Prostate gland (tissue), 2 donors: ENCODE measurements at regions not wholly inside any gene's neighbourhood (a gene's known extent, or its start where the extent isn't known, plus 50 kb on each side); places are given as distances from the start of the nearest gene placed in this dataset.

ENCODE experiments used
- DNase-seq: peaks from one replicate; pipeline ENCODE4 v3.0.0-alpha.2; 2019; ENCODE audit warnings: low spot score
- H3K27ac ChIP-seq, 2 donors: fragments of 200-600 bp; sonication (generic); 2 replicates each; pipeline ENCODE4 v1.5.1; 2017 to 2019
- H3K27me3 ChIP-seq: fragments of 200-600 bp; sonication (generic); replicated peaks from 2 replicates; pipeline ENCODE4 v1.5.1; 2019; ENCODE audit not compliant: insufficient read depth
- H3K36me3 ChIP-seq, 2 donors: fragments of 200-600 bp; sonication (generic); 1 replicate in 1 of 2; 2 replicates in 1 of 2; pipeline versions ENCODE4 v1.5.1 to v1.8.1; 2017 to 2019
- H3K4me1 ChIP-seq: fragments of 200-600 bp; sonication (generic); replicated peaks from 2 replicates; pipeline ENCODE4 v1.5.1; 2019
- H3K4me3 ChIP-seq, 2 donors: fragments of 200-600 bp; sonication (generic); 2 replicates each; pipeline ENCODE4 v1.5.1; 2017 to 2019
- H3K9me3 ChIP-seq: fragments of 200-600 bp; sonication (generic); 2 replicates; pipeline ENCODE4 v1.5.1; 2017
- CTCF ChIP-seq, 4 experiments: fragments of 200-600 bp in 2 of 4; fragments of 450-650 bp in 2 of 4; sonication (generic) in 2 of 4; IDR thresholded peaks; 1 replicate in 3 of 4; 2 replicates in 1 of 4; pipeline ENCODE4 v1.5.1; 2016 to 2019; ENCODE audit warnings: antibody characterized with exemption in 4 of 4, mild to moderate bottlenecking in 2 of 4, moderate library complexity in 2 of 4
- POLR2A ChIP-seq: fragments of 450-650 bp; IDR thresholded peaks from one replicate; pipeline ENCODE4 v1.6.1; 2016; ENCODE audit warnings: antibody characterized with exemption, mild to moderate bottlenecking
- POLR2AphosphoS5 ChIP-seq: sonication (generic); formaldehyde crosslinking; IDR thresholded peaks from one replicate; pipeline ENCODE4 v1.6.1; 2017; ENCODE audit warnings: antibody characterized with exemption
- WGBS: methylation state at CpG from one replicate; pipeline ENCODE4 v1.1.5; 2018; 5-methylcytosine and 5-hydroxymethylcytosine counted together
- intact Hi-C: fragments of 100-400 bp; cut with DNase I; formaldehyde crosslinking; loops from one replicate; pipeline ENCODE4 v1.14.2; 2022

DNA sequence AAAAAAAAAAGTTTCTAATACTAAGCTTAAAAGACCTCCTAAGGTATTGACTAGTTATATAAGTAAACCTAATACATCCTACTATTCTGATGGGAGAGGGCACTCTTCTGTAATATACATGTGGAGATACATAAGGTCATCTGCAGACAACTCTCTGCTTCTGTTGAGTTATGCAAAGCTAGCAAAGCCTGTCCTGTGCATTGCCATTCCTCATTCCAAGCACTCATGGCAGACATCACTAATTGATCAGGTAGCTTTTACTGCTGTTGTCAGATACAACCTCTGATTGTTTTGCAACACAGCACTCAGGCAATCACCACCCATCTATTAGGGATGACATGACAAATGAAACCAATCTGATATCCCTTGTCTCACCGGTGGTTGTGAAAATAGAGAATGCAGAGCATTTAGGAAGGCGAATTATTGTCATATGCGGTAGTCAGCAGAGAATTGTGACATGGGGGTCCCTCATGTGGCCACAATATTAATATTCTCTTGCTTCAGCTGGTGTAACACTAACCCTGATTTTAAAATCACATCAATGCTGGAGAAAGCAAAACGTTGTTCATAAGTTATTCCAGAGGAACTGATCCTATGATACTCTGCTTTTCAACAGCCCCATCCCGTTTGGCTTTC is 416.5 kb upstream of the GYPC start:
- 71% methylated on average over 5 of the region's 5 CpGs for WGBS
- intact Hi-C loops, result no loop called here

DNA sequence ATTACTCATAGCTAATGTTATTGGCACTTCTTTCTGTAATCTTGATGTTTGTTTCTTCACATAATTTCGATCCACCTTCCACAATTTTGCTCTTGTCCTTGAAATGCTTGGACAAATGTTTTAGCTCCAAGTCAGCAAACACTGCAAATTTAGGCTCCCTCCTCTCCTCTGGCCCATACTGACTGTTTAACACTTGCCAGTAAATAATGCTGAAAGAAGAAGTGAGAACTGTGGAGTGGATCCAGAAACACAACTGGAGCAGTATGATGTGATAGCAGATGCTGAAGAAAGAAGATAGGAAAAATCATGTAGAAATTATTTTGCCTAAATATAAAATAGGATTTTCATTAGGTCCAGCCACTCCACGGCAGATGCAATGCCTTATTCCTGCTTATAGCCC is 415.0 kb upstream of the GYPC start:
- intact Hi-C loops, result no loop called here
- Histone ChIP-seq H3K27me3 (no peaks in the 10 kb centered on the region), H3K9me3 (no peaks in the 10 kb centered on the region), H3K4me3 (no peak overlapping the region), H3K27ac (no peak overlapping the region), H3K36me3 (no peaks in the 10 kb centered on the region), H3K4me1 (no peaks in the 10 kb centered on the region)
- no peak for DNase-seq
- no peak for TF ChIP-seq POLR2A
- TF ChIP-seq POLR2AphosphoS5, result no peak
- TF ChIP-seq CTCF (IDR thresholded peaks at IDR 0.05), result no peak
- 70% methylated on average over 2 of the region's 2 CpGs for WGBS

More for the DNA sequence above, 416.5 kb upstream of the GYPC start:
- Histone ChIP-seq H3K4me1 (no peaks in the 10 kb centered on the region), H3K9me3 (no peaks in the 10 kb centered on the region), H3K36me3 (no peaks in the 10 kb centered on the region), H3K27me3 (no peaks in the 10 kb centered on the region), H3K4me3 (no peak overlapping the region), H3K27ac (no peak overlapping the region)
- no peak for TF ChIP-seq POLR2AphosphoS5
- no peak for TF ChIP-seq CTCF (IDR thresholded peaks at IDR 0.05)
- TF ChIP-seq POLR2A, result no peak
- no peak for DNase-seq

DNA sequence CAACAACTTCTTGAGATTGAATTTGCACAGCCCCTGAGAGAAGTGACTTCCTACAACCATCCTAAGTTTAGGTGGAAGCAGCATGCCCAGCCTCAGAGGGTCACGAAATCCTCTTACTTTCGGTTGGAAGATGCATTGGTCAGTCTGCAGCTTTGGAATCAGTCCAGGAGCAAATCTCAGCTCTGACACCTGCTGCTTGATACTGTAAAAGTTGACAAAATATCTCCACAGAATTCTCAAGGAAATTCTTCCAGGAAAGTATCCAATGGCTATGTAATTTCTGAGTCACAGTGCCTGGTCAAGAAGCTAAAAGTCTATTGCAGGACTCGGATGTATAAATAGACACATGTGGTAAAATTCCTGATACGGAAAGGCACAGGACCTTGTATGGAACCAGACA is 414.5 kb upstream of the GYPC start:
- Histone ChIP-seq H3K36me3 (no peaks in the 10 kb centered on the region), H3K4me1 (no peaks in the 10 kb centered on the region), H3K27ac (no peak overlapping the region), H3K27me3 (no peaks in the 10 kb centered on the region), H3K4me3 (no peak overlapping the region), H3K9me3 (no peaks in the 10 kb centered on the region)
- no peak for DNase-seq
- intact Hi-C loops, result no loop called here
- 97% methylated on average over 4 of the region's 4 CpGs for WGBS
- no peak for TF ChIP-seq CTCF (IDR thresholded peaks at IDR 0.05)
- TF ChIP-seq POLR2AphosphoS5, result no peak
- no peak for TF ChIP-seq POLR2A

DNA sequence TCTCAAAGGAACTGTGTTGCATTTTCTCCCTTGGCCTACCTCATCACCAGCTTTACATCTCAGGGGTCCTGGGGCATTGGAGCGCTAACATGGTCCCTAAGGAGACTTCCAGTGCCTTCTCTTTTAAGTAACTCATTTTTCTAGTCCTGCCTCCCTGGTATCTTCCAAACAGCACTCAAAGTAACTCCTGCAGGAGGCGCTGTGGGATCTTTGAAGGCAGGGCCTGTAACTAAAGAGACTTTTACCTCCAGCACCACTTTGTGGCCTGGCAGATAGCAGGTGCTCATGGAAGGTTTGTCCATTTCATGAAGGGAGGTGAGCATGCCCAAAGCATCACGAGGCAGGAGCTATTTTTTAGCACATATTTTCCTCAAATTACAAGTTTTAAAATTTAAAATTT is 411.0 kb upstream of the GYPC start:
- Histone ChIP-seq H3K4me3 (no peak overlapping the region), H3K4me1 (no peaks in the 10 kb centered on the region), H3K36me3 (no peaks in the 10 kb centered on the region), H3K27me3 (no peaks in the 10 kb centered on the region), H3K9me3 (no peaks in the 10 kb centered on the region), H3K27ac (no peak overlapping the region)
- 68% methylated on average over 3 of the region's 3 CpGs for WGBS
- TF ChIP-seq POLR2AphosphoS5 (no peak), CTCF (IDR thresholded peaks at IDR 0.05) (no peak), POLR2A (no peak)
- intact Hi-C loops, result no loop called here
- DNase-seq, result no peak

- intact Hi-C loops, result no loop called here
- H3K36me3 ChIP-seq, result no peaks in the 10 kb centered on the region
- H3K9me3 ChIP-seq, result no peaks in the 10 kb centered on the region
- no peak overlapping the region for H3K4me3 ChIP-seq
- DNase-seq, result no peak
- H3K4me1 ChIP-seq, result no peaks in the 10 kb centered on the region
- no peak overlapping the region for H3K27ac ChIP-seq
- TF ChIP-seq POLR2AphosphoS5 (no peak), CTCF (IDR thresholded peaks at IDR 0.05) (no peak), POLR2A (no peak)
- 19% methylated on average over 2 of the region's 2 CpGs for WGBS
- no peaks in the 10 kb centered on the region for H3K27me3 ChIP-seq
These were observed 402.3 kb upstream of the GYPC start for GRCh38 chr2:126253669-126254068.
